CD4-positive, alpha-beta T cell treated with Interleukin-2 at 100 ng/mL for 4 hours (primary cell): ENCODE measurements at regions not wholly inside any gene's neighbourhood (a gene's known extent, or its start where the extent isn't known, plus 50 kb on each side); places are given as distances from the start of the nearest gene placed in this dataset.

Experiments
- DNase-seq: peaks from one replicate; pipeline ENCODE4 v3.0.0-alpha.2; 2020; ENCODE audit warnings: low spot score

GRCh38 chr3:181442066-181442465 lies 269.7 kb upstream of the SOX2 start:
- no peak for DNase-seq

DNA sequence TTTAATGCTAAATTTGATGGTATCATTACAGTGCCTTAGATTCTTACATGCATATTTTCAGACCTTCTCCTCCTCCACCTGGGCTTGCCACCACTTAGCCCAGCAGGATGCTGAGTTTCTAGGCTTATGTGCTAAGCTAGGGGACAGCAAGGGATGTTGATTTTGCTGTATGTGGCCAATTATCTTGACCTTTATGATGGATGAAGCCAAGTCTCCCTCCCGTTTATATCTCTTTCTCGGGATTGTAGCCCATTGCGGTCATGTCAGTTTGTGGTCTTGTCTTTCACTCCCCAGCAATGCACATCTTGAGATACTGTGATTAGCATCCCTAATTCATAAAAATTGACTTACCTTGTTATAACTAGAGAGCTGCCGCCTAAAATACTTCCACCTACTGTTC lies 278.7 kb upstream of the SOX2 start:
- DNase-seq = no peak

- no peak for DNase-seq
Observed at GRCh38 chr3:181431748-181432147, 280.0 kb upstream of the SOX2 start.

DNA sequence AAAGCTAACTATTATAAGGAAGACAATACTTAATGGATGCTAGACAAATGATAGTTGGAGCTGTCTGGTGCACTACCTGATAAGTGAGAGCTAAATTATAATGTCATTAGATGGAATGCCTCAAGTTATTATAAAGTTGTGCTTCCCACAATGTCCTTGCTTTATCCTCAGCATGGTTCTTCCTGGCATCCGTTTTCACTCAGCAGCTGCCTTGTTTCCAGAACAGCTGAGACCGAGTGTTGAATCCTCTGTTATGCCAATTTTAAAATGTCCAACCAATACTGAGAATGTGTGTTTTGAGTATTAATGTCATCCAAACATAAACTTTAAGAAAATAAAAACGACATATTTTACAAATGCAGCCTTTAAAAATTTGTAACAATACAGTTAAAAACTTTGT lies 286.7 kb upstream of the SOX2 start:
- no peak for DNase-seq

- DNase-seq = no peak
Observed at GRCh38 chr3:181418233-181418632, 293.5 kb upstream of the SOX2 start.

GRCh38 chr3:181417748-181418147 lies 294.0 kb upstream of the SOX2 start:
- no peak for DNase-seq

DNA sequence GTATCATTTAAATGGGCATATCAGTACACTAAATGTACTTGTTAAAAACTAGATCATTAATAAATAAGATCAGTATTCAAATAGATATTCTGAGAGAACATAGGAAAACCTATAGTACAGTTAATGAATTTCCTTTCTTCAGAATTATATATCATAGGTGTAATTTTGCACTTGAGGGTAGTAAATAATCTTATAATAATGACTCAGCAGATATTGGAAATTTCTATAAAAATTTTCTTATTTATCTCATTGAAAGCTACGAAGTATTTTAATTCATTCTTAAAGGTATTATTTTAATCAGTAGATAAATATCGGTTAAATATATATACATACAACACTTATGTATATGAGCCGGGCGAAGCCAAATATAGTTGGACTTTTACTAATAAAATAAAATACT lies 300.9 kb upstream of the SOX2 start:
- DNase-seq = no peak

DNA sequence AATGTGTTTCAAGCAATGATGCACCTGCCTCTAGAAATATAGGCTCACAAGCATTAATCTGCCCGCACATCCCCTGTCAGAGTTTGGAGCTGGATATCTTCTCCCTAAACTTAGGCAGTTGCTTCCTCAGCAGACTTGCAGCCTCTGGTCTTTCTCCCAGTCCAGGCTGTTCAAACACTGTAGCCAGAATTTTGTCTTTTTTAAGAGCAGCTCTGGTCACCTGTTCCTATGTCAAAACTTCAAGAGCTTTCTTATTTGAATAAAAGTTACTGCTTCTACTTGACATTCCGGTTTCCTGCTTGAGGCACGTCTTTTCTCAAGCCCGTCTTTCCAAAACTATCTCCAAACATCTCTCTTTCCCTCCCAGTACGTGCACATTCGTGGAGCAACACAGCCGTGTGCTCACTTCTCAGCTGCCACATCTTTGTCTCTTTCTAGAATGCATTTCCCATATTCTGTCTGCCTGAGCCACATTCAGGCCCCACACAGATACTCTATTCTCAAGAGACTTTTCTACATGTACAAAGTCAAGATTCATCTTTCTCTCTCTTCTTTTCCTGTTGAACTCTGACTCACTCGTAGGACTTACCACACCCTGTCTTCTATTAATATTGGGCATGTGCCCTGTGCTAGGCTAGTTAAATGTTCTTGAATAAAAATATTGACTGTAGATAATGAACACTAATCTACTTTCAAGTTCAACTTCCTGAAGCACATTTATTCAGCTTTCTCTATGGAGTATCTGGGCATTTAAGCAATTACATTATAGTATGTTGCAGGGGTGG lies 307.7 kb upstream of the SOX2 start:
- DNase-seq = no peak

DNA sequence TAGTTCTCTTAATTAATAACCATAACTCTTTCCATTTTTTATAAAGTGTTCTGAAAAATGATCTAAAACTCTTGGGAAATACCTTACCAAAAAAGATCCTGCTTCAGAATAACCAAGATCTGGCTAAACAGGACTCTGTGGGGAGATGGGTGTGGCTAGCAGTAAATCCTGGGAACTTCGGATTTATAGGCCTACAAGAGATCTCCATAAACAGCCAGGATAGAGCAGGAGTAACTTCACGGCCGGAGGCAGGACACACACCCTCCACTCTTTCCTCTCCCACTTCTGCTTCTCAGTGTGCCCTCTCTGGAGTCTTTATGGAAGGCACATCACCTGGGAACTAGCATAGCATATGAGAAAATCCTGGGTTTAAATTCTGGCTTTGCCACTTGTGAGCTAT lies 309.4 kb upstream of the SOX2 start:
- no peak for DNase-seq

GRCh38 chr3:181384970-181385369 lies 326.8 kb upstream of the SOX2 start:
- no peak for DNase-seq

DNA sequence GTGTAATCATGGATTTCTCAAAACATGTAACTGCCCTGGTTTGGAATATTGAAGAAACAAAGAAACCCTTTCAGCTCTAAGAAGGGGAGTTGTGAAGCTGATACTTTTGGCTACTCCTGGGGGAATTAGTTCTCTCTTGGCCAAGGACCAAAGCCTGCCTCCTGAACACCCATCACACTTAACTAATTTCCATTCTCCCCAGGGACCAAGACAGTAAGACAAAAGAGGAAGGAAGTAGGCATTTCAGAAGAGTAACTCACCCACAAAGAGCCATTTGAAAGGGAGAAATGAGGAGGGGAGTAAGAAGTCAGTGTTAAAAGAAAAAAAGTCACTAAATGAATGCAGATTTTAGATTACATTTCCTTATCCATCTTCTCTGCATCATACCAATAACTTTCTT lies 328.0 kb upstream of the SOX2 start:
- DNase-seq = no peak

DNA sequence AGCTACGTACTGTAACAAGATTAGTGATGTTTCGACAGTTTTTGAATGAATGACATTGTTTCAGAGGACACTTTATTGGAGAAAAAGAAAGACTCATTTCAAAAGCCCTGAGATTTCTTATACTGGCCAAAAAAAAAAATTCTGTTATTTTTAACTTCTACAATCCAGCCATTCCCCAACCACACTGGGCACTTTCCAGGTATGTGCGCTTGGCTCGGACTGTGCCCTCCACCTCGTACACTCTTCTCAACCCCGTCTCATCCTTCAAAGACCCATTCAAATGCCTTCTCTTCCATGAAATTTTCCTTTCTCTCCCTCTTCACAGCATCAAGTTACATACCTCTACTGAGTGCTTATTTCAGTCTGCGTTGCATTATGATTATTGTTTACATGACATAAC lies 328.5 kb upstream of the SOX2 start:
- no peak for DNase-seq

DNA sequence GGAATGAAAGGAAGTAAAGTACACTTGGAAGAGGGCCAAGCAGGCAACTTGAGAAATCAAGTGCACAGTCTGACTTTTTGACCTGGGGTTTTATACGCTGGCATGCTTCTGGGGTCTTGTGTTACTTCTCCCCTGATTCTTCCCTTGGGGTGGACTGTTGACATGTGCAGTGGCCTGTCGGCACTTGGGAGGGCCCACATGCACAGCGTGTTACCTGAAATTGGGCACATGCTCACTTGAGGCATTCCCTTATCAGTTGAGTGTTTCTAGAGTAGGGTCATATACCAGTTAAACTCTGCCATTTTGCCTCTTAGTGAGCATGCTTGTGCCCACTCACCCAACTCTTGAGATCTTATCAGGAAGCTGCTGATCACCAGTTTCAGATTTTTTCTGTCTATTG lies 329.1 kb upstream of the SOX2 start:
- DNase-seq = no peak

DNA sequence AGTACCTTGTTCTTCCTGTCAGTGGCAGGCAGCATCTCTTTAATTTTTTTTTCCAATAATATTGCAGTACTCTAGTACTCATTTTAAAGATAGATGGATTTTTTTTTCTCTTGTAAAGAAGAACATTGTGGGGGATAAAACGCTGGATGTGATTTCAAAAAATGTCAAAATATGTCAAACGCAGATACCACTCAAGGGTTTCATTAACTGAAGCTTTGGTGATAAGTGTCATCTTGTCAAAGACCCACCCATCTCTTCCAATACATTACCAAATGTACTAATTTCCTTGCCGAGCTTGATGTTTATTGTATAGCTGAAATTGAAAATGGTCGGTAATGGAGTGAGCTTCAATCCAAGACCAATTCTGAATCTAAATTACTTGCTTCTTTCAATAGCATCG lies 332.4 kb upstream of the SOX2 start:
- DNase-seq = no peak

DNA sequence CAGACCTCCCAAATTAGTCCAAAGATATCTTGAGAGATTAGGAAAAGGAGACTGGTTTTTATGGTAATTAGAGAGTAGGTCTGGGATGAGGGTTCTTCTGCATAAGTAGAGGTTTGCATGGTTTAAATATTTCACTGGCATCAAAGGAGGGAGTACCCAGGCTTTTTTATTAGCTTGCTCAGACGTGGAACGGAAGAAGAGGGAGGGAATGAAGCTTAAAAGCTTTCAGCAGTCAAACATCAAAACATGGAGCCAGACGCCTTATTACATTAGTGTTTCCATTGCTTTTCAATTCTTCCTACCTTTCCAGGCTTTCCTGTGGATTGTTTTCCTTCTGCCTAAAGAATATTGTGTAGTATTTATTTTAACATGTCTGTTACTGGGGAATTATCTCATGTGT lies 342.1 kb upstream of the SOX2 start:
- no peak for DNase-seq

DNA sequence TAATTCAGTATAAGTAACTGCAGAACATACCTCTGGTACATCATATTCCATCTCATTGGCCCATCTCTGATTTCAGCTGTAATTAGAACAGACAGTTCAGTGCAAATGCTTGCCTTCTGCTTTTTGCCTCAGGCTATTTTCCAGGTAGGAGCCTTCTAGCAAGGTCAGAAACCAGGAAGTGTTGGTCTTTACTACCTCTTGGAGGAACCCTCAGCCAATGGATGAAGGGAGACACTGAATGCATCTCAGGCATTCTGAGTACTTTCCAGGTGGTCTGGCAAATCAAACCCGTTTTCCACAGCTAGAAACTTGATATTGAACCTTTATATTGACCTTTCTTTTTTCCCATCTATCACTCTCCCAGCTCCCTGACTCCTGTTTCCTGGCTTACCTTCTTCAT lies 348.5 kb upstream of the SOX2 start:
- DNase-seq = no peak

GRCh38 chr3:181362378-181362777 lies 349.3 kb upstream of the SOX2 start:
- no peak for DNase-seq

- DNase-seq = no peak
Observed at GRCh38 chr3:181358562-181358961, 353.2 kb upstream of the SOX2 start.

- DNase-seq = no peak
Observed at GRCh38 chr3:181358060-181358459, 353.7 kb upstream of the SOX2 start.

DNA sequence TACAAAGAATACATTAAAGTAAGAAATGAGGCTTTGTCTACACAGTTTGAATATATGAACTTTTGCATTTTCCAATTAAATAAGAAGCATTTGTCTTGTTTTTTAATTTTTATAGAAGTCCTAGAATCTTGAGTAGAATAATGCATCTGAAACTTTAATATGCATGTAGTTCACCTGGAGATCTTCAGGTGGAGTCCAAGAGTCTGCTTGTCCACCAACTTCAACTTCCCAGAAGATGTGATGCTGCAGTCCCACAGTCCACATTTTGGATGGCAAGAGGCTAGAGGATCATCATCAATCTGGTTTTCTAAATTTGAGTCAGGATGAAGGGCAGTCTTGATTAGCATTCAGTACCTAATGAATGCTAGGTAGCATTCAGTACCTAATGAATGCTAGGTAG lies 357.6 kb upstream of the SOX2 start:
- no peak for DNase-seq

GRCh38 chr3:181344331-181344730 lies 354.8 kb upstream of the DNAJC19 start:
- DNase-seq = no peak

DNA sequence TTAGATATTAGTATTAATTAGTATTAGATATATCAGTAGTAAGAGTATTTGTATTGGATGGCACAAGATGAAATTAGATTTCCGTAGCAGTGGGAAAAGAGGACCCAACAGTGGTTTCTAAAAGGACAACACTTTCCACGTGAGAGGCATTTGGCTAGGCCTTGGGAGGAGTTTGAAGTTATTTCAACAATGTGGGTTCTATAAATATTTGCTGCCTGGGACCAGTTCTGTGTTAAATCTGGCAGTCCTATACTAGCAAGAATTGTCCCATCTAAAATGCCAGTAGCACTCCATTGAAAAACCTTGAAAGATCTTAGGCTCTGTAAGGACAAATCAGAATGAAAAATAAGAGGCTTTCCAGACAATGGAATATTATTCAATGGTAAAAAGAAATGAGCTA lies 347.1 kb upstream of the DNAJC19 start:
- no peak for DNase-seq

DNA sequence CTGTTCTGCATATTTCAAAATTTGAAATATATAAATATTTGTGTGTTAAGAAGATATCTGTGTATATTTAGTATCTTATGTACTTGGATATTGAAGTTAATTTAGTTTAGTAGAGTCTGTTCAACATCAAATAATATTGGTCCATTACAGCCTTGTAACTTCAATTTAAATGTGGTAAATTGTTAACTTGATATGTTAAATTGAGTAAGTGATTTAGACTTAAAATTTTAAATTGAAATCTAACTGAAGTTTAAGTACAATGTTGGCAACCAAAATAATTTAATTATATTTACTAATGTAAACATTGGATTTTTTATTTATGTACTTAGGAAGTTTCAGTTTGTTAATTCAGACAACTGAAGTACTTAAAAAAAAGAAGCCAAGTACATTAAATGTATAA lies 343.9 kb upstream of the DNAJC19 start:
- no peak for DNase-seq

- no peak for DNase-seq
Observed at GRCh38 chr3:181330821-181331563, 341.5 kb upstream of the DNAJC19 start.
